OCI-LY7 (cell line): ENCODE measurements at regions not wholly inside any gene's neighbourhood (a gene's known extent, or its start where the extent isn't known, plus 50 kb on each side); places are given as distances from the start of the nearest gene placed in this dataset.

Source experiments
- BruUV-seq: library from RNA; stranded (reverse); fragments of 400-500 nt; replicated peaks from 2 replicates; lab custom pipeline; 2021; lab: Mats Ljungman, UMichigan
- CTCF ChIA-PET: fragments of 300-600 bp; sonication (Branson Sonifier 250); formaldehyde crosslinking; loops from one replicate; lab custom pipeline; 2022; ENCODE audit warnings: antibody characterized with exemption; ENCODE audit not compliant: unreplicated experiment; lab: Charles Lee
- POLR2A ChIA-PET: fragments of 300-600 bp; sonication (Branson Sonifier 250); formaldehyde crosslinking; loops from one replicate; lab custom pipeline; 2022; ENCODE audit warnings: antibody characterized with exemption; lab: Charles Lee
- DNase-seq: peaks from one replicate; pipeline ENCODE4 v3.0.0-alpha.2; 2015; ENCODE audit warnings: low spot score
- H2AFZ ChIP-seq: fragments of 200-600 bp; sonication (generic), shearing (Covaris generic); 2 replicates; pipeline ENCODE4 v1.6.1; 2014; ENCODE audit warnings: mild to moderate bottlenecking, antibody characterized with exemption, low read length, moderate library complexity
- H3K27ac ChIP-seq: fragments of 200-600 bp; sonication (generic); 2 replicates; pipeline ENCODE4 v1.5.1; 2014; ENCODE audit warnings: mixed run types, low read depth, mild to moderate bottlenecking, moderate library complexity, low read length, inconsistent platforms; ENCODE audit not compliant: poor library complexity, severe bottlenecking
- H3K36me3 ChIP-seq: fragments of 200-600 bp; sonication (generic); 2 replicates; pipeline ENCODE4 v1.6.1; 2014; ENCODE audit warnings: mild to moderate bottlenecking, antibody characterized with exemption, low read length, moderate library complexity, mixed read lengths; ENCODE audit not compliant: insufficient read depth
- H3K4me1 ChIP-seq: fragments of 200-600 bp; sonication (generic); 2 replicates; pipeline ENCODE4 v1.5.1; 2014; ENCODE audit warnings: mild to moderate bottlenecking, low read length; ENCODE audit not compliant: insufficient read depth, poor library complexity, severe bottlenecking
- H3K4me2 ChIP-seq: fragments of 200-600 bp; sonication (generic); 2 replicates; pipeline ENCODE4 v1.6.1; 2014; ENCODE audit warnings: mild to moderate bottlenecking, low read length
- H3K4me3 ChIP-seq: fragments of 200-600 bp; sonication (generic); 2 replicates; pipeline ENCODE4 v1.5.1; 2014; ENCODE audit warnings: mild to moderate bottlenecking, low read depth, low read length; ENCODE audit not compliant: poor library complexity, severe bottlenecking
- H3K79me2 ChIP-seq: fragments of 200-600 bp; sonication (generic); 2 replicates; pipeline ENCODE4 v1.6.1; 2016; ENCODE audit warnings: low read depth, mild to moderate bottlenecking, low read length, moderate library complexity, mixed read lengths; ENCODE audit not compliant: insufficient read depth
- H3K9me2 ChIP-seq: fragments of 200-600 bp; sonication (generic); 2 replicates; pipeline ENCODE4 v1.6.1; 2016; ENCODE audit warnings: mild to moderate bottlenecking, low read length, mixed read lengths; ENCODE audit not compliant: insufficient read depth
- H3K9me3 ChIP-seq: fragments of 200-600 bp; sonication (generic); 2 replicates; pipeline ENCODE4 v1.6.1; 2014; ENCODE audit warnings: mild to moderate bottlenecking, mixed run types, low read length, mixed read lengths
- H4K20me1 ChIP-seq: fragments of 200-600 bp; sonication (generic); 2 replicates; pipeline ENCODE4 v1.6.1; 2014; ENCODE audit warnings: mild to moderate bottlenecking, antibody characterized with exemption, low read length, moderate library complexity, mixed read lengths; ENCODE audit not compliant: insufficient read depth
- EZH2phosphoT487 ChIP-seq: fragments of 200-600 bp; sonication (generic); IDR thresholded peaks from 2 replicates; pipeline ENCODE4 v1.6.1; 2018; ENCODE audit warnings: low read depth, borderline replicate concordance, mild to moderate bottlenecking, mixed run types, antibody characterized with exemption, low read length, moderate library complexity, mixed read lengths
- intact Hi-C: fragments of 100-400 bp; cut with micrococcal nuclease; formaldehyde crosslinking; loops from one replicate; pipeline ENCODE4 v1.10.0; 2022; ENCODE audit not compliant: unreplicated experiment
- TF ChIP-seq, protein P1 (sequence below): fragments of 200-600 bp; sonication (generic); conservative IDR thresholded peaks from 2 replicates; pipeline ENCODE4 v1.5.1; 2014; ENCODE audit warnings: mild to moderate bottlenecking, antibody characterized with exemption, low read length, moderate library complexity, mixed read lengths

DNA sequence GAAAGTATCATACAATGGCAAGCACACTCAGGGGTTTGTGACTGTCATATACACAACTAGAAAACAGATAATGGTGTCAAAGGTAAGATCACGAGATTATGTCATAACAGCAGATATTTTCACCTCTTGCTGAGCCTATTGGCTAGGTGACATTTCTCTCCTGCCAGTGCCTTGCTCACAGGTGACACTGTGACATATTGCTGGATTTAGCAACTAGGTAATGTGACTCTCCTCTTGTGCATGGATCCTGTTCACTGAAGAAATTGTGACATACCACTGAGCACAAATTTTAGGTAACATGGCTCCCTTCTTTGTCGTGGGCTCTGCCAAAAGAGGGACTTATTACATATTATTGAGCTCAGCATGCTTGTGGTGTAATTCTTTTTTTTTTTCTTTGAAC lies 842.0 kb upstream of the TSPY4 start:
- TF ChIP-seq, protein P1, sequence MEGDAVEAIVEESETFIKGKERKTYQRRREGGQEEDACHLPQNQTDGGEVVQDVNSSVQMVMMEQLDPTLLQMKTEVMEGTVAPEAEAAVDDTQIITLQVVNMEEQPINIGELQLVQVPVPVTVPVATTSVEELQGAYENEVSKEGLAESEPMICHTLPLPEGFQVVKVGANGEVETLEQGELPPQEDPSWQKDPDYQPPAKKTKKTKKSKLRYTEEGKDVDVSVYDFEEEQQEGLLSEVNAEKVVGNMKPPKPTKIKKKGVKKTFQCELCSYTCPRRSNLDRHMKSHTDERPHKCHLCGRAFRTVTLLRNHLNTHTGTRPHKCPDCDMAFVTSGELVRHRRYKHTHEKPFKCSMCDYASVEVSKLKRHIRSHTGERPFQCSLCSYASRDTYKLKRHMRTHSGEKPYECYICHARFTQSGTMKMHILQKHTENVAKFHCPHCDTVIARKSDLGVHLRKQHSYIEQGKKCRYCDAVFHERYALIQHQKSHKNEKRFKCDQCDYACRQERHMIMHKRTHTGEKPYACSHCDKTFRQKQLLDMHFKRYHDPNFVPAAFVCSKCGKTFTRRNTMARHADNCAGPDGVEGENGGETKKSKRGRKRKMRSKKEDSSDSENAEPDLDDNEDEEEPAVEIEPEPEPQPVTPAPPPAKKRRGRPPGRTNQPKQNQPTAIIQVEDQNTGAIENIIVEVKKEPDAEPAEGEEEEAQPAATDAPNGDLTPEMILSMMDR = no peak
- no peak for TF ChIP-seq EZH2phosphoT487
- no peaks in the 10 kb centered on the region for H3K9me3 ChIP-seq
- CTCF ChIA-PET = no interaction called here
- no peak overlapping the region for H3K4me3 ChIP-seq
- H3K36me3 ChIP-seq = no peaks in the 10 kb centered on the region
- no peaks in the 10 kb centered on the region for H3K4me1 ChIP-seq
- no peak overlapping the region for H3K27ac ChIP-seq
- intact Hi-C loops = no loop called here
- H3K79me2 ChIP-seq = no peaks in the 10 kb centered on the region
- no peaks in the 10 kb centered on the region for H4K20me1 ChIP-seq
- POLR2A ChIA-PET = no interaction called here
- H3K9me2 ChIP-seq = no peaks in the 10 kb centered on the region
- H3K4me2 ChIP-seq = no peak overlapping the region
- BruUV-seq = no TSS peak
- no peak overlapping the region for H2AFZ ChIP-seq
- no peak for DNase-seq

- no peaks in the 10 kb centered on the region for H3K9me2 ChIP-seq
- no peaks in the 10 kb centered on the region for H3K4me1 ChIP-seq
- H3K27ac ChIP-seq = no peak overlapping the region
- H4K20me1 ChIP-seq = no peaks in the 10 kb centered on the region
- intact Hi-C loops = no loop called here
- H3K79me2 ChIP-seq = no peaks in the 10 kb centered on the region
- H2AFZ ChIP-seq = no peak overlapping the region
- H3K9me3 ChIP-seq = no peaks in the 10 kb centered on the region
- no peak overlapping the region for H3K4me2 ChIP-seq
- TF ChIP-seq EZH2phosphoT487 = no peak
- TF ChIP-seq, protein P1 = no peak
- H3K36me3 ChIP-seq = no peaks in the 10 kb centered on the region
- POLR2A ChIA-PET = no interaction called here
- no TSS peak for BruUV-seq
- no peak for DNase-seq
- no peak overlapping the region for H3K4me3 ChIP-seq
- CTCF ChIA-PET = no interaction called here
Observed at GRCh38 chrY:8500888-8501287, 836.4 kb upstream of the TSPY4 start.

DNA sequence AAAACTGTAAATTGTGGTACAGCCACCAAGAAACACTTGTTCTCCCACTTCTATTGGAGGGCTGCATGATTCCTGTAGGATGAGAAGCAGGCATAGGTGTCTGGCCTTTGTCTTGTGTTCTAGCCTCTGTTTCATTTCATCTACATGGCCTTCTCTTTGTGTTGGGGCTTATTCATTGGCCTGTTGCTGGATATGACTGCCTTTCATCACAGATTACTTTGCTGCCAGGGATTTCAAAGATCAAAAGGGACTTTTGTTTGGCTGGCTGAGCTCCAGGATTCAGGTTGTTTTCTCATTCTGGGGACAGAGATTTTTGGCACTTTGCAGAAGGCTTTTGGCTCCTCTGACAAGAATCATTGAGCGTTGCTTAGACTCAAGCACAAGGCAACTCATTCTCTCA lies 803.8 kb upstream of the TSPY4 start:
- POLR2A ChIA-PET = interaction anchor here (1.0 kb wide), 1 partner anchor 115 kb away, joined by 3 read pairs; no protein-coding TSS in a partner anchor
- peaks cover 22% of the 10 kb centered on the region; the same call in 1 of the 2 replicates for H3K79me2 ChIP-seq

More for the DNA sequence above, 803.8 kb upstream of the TSPY4 start:
- intact Hi-C loops = no loop called here
- Histone ChIP-seq H3K36me3 (no peaks in the 10 kb centered on the region), H3K4me1 (peaks cover 41% of the 10 kb centered on the region), H3K27ac (no peak overlapping the region), H2AFZ (no peak overlapping the region; the same call in 1 of the 2 replicates), H3K4me3 (no peak overlapping the region), H3K9me2 (no peaks in the 10 kb centered on the region), H3K4me2 (no peak overlapping the region), H4K20me1 (no peaks in the 10 kb centered on the region), H3K9me3 (no peaks in the 10 kb centered on the region)
- CTCF ChIA-PET = no interaction called here
- TF ChIP-seq EZH2phosphoT487 = no peak
- TF ChIP-seq, protein P1 = no peak
- BruUV-seq = no TSS peak
- DNase-seq = no peak
